Muscle layer of duodenum (tissue), 2 donors: ENCODE measurements at regions not wholly inside any gene's neighbourhood (a gene's known extent, or its start where the extent isn't known, plus 50 kb on each side); places are given as distances from the start of the nearest gene placed in this dataset.

Source experiments
- H3K27ac ChIP-seq: one replicate; pipeline ENCODE4 v1.7.0; 2013; ENCODE audit warnings: mild to moderate bottlenecking, low read length
- H3K27me3 ChIP-seq: one replicate; pipeline ENCODE4 v1.7.0; 2013; ENCODE audit warnings: low read depth, mild to moderate bottlenecking, control low read depth, low read length
- H3K36me3 ChIP-seq, 2 donors: one replicate each; pipeline ENCODE4 v1.7.0; 2013; ENCODE audit warnings: low read length in 2 of 2, control low read depth in 1 of 2, mild to moderate bottlenecking in 1 of 2; ENCODE audit not compliant: insufficient read depth in 2 of 2, control insufficient read depth in 1 of 2
- H3K4me1 ChIP-seq, 2 donors: one replicate each; pipeline ENCODE4 v1.7.0; 2013; ENCODE audit warnings: low read length in 2 of 2, mild to moderate bottlenecking in 2 of 2, control low read depth in 1 of 2, moderate library complexity in 1 of 2; ENCODE audit not compliant: insufficient read depth in 2 of 2, control insufficient read depth in 1 of 2
- H3K4me3 ChIP-seq, 2 donors: one replicate each; pipeline ENCODE4 v1.7.0; 2013; ENCODE audit warnings: low read length in 2 of 2, low read depth in 1 of 2, mild to moderate bottlenecking in 1 of 2
- H3K9me3 ChIP-seq, 2 donors: one replicate each; pipeline ENCODE4 v1.7.0; 2013; ENCODE audit warnings: low read length in 2 of 2, control low read depth in 1 of 2, mild to moderate bottlenecking in 1 of 2; ENCODE audit not compliant: control insufficient read depth in 1 of 2
- donor health status: healthy.

DNA sequence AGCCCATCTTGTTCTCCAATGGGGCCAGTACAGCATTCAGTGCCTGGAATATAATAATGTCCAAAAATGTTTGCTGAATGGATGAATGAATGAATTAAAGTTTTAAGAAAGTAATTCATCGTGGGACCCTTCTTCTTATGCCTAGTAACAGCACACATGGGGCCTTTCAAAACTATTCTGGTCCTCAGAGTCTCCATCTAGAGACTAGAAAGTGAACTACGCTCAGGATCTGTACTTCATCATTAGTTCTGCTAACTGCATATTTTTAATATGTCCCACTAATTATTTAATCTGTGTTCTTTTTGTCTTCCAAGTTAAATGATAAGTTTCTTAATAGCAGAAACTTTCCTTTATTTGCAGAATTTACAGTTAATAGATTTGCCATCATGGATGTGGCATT, 172.5 kb downstream of the SMAD2 start:
- H3K4me1 ChIP-seq = no peaks in the 10 kb centered on the region
- no peaks in the 10 kb centered on the region for H3K36me3 ChIP-seq
- peaks cover 0 to 5% of the 10 kb centered on the region in 2 donors for H3K9me3 ChIP-seq
- no peak overlapping the region for H3K4me3 ChIP-seq
- no peak overlapping the region for H3K27ac ChIP-seq
- no peaks in the 10 kb centered on the region for H3K27me3 ChIP-seq

DNA sequence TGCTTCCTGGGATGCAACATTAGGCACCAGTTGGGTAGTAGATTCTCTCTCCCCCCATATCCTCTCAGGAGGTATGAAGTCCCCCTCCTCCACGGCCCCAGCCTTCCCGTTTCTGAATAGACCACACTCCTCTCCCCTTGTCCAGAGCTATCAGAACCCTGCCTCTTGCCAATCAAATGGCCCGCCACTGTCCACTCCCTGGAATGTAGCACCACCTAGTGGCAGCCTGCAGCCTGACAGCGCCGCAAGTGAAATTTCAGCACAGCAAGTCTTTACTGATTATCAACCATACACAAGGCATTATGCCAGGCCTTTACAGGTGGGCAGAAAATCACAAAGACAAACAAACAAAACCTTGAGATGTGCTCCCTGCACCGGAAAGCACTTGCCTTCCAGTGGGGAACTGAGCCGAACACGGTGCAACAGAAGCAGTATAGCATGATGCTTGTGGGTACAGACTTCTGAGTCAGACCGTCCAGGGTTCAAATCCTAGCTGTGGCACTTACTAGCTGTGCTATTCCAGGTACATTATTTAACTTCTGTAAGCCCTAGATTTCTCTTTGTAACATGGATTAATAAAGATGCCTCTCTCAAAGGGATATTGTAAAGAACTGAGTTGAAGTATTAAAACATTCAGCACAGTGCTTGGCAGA, 174.0 kb downstream of the SMAD2 start:
- H3K4me1 ChIP-seq = no peaks in the 10 kb centered on the region
- no peaks in the 10 kb centered on the region for H3K36me3 ChIP-seq
- H3K9me3 ChIP-seq = peaks cover 0 to 5% of the 10 kb centered on the region in 2 donors
- H3K27ac ChIP-seq = no peak overlapping the region
- no peak overlapping the region for H3K4me3 ChIP-seq
- no peaks in the 10 kb centered on the region for H3K27me3 ChIP-seq

DNA sequence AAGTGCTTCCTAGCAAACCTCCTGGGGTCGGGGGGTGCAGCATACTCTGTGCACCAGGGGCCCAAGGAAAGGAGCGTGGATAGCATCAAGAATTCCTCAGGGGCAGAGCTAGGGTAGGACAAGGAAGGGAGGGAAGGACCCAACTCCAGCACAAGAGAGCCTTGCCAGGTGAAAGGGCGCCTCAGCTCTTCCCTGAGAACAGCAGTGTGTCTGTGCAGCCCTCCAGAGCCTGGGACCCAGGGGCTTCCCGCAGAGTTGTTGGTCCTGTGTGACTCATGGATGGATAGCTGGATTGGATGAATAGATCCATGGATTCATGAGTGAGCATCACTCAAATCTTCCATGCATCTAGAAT, 175.4 kb downstream of the SMAD2 start:
- Histone ChIP-seq H3K4me1 (no peaks in the 10 kb centered on the region), H3K9me3 (no peaks in the 10 kb centered on the region), H3K27me3 (no peaks in the 10 kb centered on the region), H3K4me3 (no peak overlapping the region), H3K36me3 (no peaks in the 10 kb centered on the region), H3K27ac (no peak overlapping the region)

DNA sequence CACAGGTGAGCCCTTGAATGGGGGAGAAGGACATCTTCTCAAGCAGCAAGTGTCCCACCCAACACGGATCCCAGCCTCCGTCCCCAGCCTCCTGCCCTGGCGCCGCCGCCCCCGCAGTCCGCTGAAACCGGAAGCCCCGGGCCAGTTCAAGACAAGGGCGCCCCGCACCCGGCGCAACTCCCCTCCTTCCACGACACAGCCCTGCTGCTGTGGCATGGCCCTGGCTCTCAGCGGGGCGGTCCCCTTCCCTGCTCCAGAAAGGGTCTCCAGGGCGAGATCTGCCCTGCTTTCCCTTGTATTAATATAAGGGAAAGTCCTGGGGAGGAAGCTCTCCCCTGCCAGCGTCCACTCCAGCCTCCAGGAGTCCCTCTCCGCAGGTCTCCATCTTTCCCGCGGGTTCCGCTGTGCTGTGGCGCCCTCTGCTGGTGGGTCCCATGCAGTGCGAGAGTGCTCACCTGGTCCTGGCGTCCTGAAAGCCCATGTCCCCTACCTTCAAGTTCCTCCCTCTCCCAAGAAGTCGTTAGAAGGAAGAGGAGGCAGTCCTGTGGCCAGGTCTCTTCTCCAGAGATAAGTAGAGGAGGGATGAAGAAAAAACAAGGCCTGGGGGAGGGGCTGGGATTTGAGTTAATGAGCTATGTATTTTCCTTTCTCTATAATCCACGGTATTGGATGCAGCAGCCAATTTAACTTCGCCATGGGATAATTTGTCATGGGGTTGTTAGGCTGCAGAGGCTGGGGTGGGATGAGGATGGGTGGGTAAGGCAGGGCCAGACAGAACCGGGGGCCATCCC, 176.0 kb downstream of the SMAD2 start:
- Histone ChIP-seq H3K4me3 (no peak overlapping the region), H3K27ac (no peak overlapping the region), H3K27me3 (no peaks in the 10 kb centered on the region)

DNA sequence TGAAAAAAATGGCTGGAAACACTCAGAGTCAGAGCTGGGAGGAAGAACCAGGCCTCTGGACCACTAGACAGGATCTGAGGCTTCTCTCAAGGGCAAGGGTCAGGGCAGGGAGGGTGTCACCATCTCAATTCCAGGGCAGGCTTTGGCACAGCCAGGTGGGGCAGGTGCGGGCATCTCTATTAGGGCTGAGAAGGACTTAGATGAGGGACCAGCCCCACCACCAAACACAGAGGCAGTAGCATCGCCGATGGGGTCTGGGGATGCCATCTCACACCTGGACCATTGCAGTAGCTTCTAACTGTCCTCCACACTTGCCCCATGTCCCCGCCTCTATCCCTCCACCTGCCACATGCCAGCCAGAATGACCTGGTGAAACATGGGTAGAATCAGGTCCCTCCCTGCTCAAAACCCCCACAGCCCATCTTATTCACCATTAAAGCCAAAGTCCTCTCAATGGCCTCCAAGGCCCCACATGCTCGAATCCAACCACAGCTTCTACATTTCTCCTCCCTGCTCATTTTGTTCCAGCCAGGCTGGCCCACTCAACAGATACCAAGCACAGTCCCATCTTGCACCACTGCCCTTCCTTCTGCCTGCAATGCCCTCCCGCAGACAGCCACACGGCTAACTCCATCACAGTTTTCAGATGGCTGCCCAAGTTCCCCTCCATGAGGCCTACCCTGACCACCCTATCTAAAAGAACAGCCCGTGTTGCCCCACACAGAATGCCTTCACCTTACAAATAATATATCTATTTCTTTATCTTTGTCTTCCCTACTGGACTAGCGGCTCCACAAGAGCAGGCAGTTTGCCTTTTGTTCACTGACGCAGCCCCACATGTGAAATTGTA, 177.4 kb downstream of the SMAD2 start:
- Histone ChIP-seq H3K4me3 (no peak overlapping the region), H3K27ac (no peak overlapping the region), H3K9me3 (no peaks in the 10 kb centered on the region), H3K4me1 (peaks cover 0 to 5% of the 10 kb centered on the region in 2 donors), H3K27me3 (peaks cover 6% of the 10 kb centered on the region), H3K36me3 (no peaks in the 10 kb centered on the region)

More for the DNA sequence above, 176.0 kb downstream of the SMAD2 start:
- Histone ChIP-seq H3K9me3 (no peaks in the 10 kb centered on the region), H3K36me3 (no peaks in the 10 kb centered on the region), H3K4me1 (no peaks in the 10 kb centered on the region)

DNA sequence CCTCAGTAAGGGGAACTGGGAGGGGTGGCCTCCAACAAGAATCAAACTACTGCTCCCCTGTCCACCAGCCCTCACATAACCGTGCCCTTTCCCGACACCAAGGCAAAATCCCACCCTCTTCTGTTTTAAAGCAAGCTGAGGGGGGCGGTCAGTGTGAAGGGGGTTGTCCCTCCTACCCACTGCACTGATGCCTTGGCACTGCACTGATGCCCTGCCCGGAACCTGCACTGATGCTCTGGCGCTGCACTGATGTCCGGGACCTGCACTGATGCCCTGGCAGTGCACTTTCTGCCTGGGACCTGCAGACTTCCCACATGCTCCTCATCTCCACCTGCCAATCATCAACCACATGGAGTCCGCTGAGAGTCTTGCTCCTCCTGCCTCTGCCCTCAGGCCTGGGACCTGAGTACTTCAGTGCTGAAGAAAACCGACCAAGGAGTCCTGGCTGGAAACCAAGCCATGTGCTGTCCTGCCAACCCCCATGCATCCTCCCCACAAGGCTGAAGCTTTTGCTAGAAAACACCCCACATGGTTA, 179.5 kb downstream of the SMAD2 start:
- no peaks in the 10 kb centered on the region for H3K36me3 ChIP-seq
- no peak overlapping the region for H3K27ac ChIP-seq
- no peaks in the 10 kb centered on the region for H3K9me3 ChIP-seq
- peaks cover 10% of the 10 kb centered on the region for H3K27me3 ChIP-seq
- no peak overlapping the region for H3K4me3 ChIP-seq
- peaks cover 0 to 5% of the 10 kb centered on the region in 2 donors for H3K4me1 ChIP-seq

DNA sequence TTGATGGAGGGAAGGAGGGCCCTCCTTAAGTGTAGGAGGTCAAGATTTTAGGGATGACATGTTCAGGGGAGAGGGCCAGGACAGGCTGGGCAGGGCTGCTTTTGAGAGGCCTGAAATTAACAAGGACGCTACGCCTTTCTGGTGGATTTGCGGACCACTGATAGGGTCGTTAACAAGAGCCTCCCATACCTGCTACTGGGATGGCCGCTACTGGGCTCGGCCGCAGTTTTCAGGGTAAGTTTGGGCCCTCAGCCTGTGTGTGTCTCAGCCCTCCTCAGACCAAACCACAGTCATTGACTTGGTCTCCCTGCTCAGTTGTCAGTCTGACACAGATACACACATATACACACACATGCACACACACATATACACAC, 180.9 kb downstream of the SMAD2 start:
- no peak overlapping the region for H3K27ac ChIP-seq
- H3K9me3 ChIP-seq = no peaks in the 10 kb centered on the region
- H3K4me1 ChIP-seq = peaks cover 0 to 5% of the 10 kb centered on the region in 2 donors
- no peak overlapping the region for H3K4me3 ChIP-seq
- H3K36me3 ChIP-seq = no peaks in the 10 kb centered on the region
- H3K27me3 ChIP-seq = peaks cover 10% of the 10 kb centered on the region

DNA sequence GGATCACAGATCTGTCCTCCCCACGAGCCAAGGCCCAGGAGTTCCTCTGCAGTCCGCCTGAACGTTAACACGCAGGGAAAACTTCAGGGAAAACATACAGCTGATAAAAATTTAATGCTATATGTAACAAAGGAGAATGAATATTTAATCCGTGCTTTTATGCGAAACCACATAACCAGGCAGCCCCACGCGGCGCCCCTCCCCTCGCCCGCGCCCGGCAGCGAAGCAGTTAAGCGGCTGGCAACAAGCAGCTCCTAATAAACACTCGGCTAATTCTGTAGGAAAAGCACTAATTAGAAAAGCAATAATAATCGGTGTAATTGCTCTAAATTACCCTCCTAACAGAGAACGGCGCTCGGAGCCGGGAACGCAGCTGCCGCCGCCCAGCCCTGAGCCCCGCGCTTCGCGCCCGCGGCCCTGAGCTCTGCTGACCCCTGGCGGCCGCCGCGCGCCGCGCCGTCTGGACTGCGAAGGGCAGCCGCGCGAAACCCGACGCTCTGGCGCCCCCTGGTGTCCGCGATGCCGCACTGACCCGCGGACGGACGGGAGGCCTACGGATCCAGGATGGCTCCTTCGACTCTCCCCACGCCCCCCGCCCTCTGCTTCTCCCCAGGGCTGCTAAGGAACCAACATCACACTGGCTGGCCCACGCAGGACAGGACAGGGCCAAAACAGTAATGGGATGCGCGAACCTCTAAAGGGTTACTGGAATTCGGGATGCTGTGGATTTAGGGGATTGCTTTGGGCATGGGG, 181.4 kb downstream of the SMAD2 start:
- Histone ChIP-seq H3K9me3 (no peaks in the 10 kb centered on the region), H3K27me3 (peaks cover 10% of the 10 kb centered on the region), H3K4me3 (peak overlapping the region; percentile 33 to 49), H3K27ac (no peak overlapping the region), H3K4me1 (peaks cover 0 to 5% of the 10 kb centered on the region in 2 donors), H3K36me3 (no peaks in the 10 kb centered on the region)

DNA sequence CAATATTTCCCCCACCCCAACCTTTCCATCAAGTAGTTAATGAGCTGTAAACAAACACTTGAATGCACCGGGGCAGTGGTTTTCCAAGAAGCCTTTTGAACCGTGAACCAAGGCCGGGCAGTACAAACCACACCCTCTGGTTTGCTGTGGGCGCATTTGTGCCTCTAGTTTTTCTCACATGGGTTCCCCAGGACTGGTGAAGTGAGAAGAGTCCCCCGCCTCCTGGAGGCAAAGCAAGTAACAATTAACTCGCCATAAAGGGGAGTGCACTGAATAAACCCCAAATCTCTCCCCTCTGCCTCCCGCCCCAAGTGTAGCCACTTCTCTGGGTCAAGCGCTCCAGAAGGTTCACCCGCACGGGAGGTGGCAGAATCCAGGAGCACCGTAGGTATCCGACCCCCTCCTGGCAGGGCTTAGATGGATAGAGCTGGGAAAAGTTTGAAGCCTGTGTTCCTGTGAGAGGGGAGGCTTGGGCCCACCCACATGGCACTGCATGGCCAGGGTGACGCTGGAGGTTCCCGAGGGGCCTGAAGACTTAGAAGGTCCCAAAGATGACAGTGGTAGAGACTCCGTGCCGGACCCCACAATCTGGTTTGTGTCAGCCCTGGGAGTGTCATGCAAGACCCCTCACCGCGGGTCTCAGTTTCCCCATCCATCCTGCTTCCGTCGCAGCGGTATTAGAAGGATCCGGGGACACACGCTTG, 182.2 kb downstream of the SMAD2 start:
- H3K27ac ChIP-seq = no peak overlapping the region
- H3K36me3 ChIP-seq = no peaks in the 10 kb centered on the region
- H3K9me3 ChIP-seq = no peaks in the 10 kb centered on the region
- peaks cover 0 to 5% of the 10 kb centered on the region in 2 donors for H3K4me1 ChIP-seq
- peaks cover 10% of the 10 kb centered on the region for H3K27me3 ChIP-seq
- H3K4me3 ChIP-seq = peak overlapping the region in 1 of 2 donors; percentile 49

DNA sequence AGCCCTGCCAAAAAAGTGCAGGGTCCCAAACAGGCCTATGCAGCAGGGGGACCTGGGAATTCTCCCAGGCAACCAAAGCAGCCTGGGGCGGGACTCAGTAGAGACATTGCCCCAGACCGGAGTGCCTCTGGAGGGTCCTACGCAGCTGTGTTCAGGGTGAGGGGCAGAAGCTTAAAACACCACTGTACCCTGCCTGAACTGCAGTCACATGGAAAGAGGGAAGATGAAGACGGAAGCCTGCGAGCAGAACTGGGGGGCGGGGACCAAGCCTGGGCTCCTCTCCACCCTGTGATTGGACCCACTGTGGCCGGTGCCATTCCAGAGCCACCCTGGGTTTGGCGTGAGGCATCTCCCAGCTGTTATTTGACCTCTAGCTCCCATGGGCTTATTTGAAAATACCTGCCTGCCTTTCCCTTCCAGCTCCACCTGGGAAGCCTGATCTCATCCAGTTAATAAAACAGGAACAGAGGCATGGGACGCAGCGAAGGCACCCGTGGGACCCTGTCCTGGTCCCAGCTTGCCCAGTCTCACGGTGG, 183.1 kb downstream of the SMAD2 start:
- Histone ChIP-seq H3K36me3 (no peaks in the 10 kb centered on the region), H3K4me3 (no peak overlapping the region), H3K27me3 (peaks cover 10% of the 10 kb centered on the region), H3K9me3 (no peaks in the 10 kb centered on the region), H3K27ac (no peak overlapping the region), H3K4me1 (peaks cover 0 to 5% of the 10 kb centered on the region in 2 donors)
